ENCODE measurements at regions not wholly inside any gene's neighbourhood (a gene's known extent, or its start where the extent isn't known, plus 50 kb on each side); places are given as distances from the start of the nearest gene placed in this dataset.

GRCh38 chr15:94924971-94925598, 693.7 kb downstream of the MCTP2 start:
- TF ChIP-seq JUND (IDR thresholded peaks at IDR 0.05; ENCODE audit: low read length) = no peak
- TF ChIP-seq CBX5 (IDR thresholded peaks at IDR 0.05; ENCODE audit: low read depth, low read length) = no peak
- no peak for TF ChIP-seq CTCF (IDR thresholded peaks at IDR 0.05; ENCODE audit: control extremely low read depth in 1 of 3, insufficient read depth in 1 of 3, low read depth in 1 of 3, low read length in 3 of 3)
- TF ChIP-seq SIN3A (conservative IDR thresholded peaks at IDR 0.05 in 1 of 2, IDR thresholded peaks at IDR 0.05 in 1 of 2; ENCODE audit: low read depth in 1 of 2, low read length in 2 of 2) = no peak
- TF ChIP-seq POLR2A (IDR thresholded peaks at IDR 0.05; ENCODE audit: control extremely low read depth in 1 of 2, low read depth in 2 of 2, low read length in 2 of 2) = no peak
- no peak for TF ChIP-seq RAD21 (IDR thresholded peaks at IDR 0.05 in 1 of 2, conservative IDR thresholded peaks at IDR 0.05 in 1 of 2; ENCODE audit: low read depth in 2 of 2, low read length in 2 of 2)
- no peak for TF ChIP-seq EGR1 (IDR thresholded peaks at IDR 0.05; ENCODE audit: borderline replicate concordance, low read depth, low read length)
- no peak for TF ChIP-seq EZH2 (IDR thresholded peaks at IDR 0.05; ENCODE audit: low read depth, low read length, severe bottlenecking)
- no peak for TF ChIP-seq ATF2 (IDR thresholded peaks at IDR 0.05; ENCODE audit: low read length)
- no peak for TF ChIP-seq JUN (IDR thresholded peaks at IDR 0.05; ENCODE audit: low read depth, low read length)
- TF ChIP-seq EP300 (IDR thresholded peaks at IDR 0.05; ENCODE audit: borderline replicate concordance in 1 of 2, low read depth in 2 of 2, low read length in 2 of 2) = no peak

All from H1 (cell line).